ENCODE measurements at regions not wholly inside any gene's neighbourhood (a gene's known extent, or its start where the extent isn't known, plus 50 kb on each side); places are given as distances from the start of the nearest gene placed in this dataset.

DNA sequence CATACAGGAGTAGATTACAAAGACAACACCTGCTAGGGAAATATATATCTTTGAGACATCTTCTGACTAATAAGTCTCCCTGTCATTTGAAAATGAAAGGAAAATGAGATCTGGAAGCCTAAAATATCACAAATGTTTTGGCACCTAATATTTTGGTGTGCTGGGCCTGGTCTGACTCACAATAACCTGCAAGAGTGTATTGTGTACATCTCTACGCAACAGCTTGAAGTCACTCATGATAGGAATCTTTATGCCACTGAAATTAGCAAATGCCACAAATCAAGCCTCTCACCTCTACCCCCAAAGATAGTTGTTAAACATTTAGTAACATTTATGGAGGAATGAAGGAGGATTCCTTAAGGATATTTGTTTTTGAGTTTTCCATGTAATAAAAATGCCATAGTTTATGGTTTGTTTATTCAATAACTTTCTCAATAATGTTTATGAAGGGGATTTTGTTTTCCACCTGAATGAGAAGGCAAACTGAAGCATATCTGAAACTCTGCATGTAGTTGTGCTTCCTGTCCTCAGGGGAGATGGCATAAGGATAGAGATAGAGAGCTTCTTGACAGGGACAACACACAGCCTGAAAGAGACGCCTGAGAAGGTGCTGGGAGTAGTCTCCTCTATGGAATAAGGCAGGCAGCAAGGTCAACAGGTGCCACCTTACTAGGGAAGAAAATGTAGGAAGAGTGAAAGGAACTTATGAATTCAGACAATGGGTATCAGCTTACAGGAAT, 197.4 kb downstream of the AHR start:
- H3K9ac ChIP-seq (ENCODE audit: low read length): no peak overlapping the region
- POLR2A ChIA-PET: no interaction called here
- H3K4me3 ChIP-seq (replicated peaks in 1 of 2; ENCODE audit: low read depth in 1 of 2, low read length in 2 of 2): no peak overlapping the region
- no peaks in the 10 kb centered on the region for H3K27me3 ChIP-seq (ENCODE audit: insufficient read depth, low read length)
- H3K4me1 ChIP-seq (ENCODE audit: control insufficient read depth in 1 of 2, insufficient read depth in 2 of 2, low read length in 2 of 2): no peaks in the 10 kb centered on the region
- intact Hi-C loops (cut with micrococcal nuclease): no loop called here
- no peaks in the 10 kb centered on the region for H3K36me3 ChIP-seq (ENCODE audit: control insufficient read depth in 1 of 2, insufficient read depth in 2 of 2, low read length in 2 of 2)
- CTCF ChIA-PET: no interaction called here
- H4K20me1 ChIP-seq (ENCODE audit: insufficient read depth): no peaks in the 10 kb centered on the region
- H2AFZ ChIP-seq (ENCODE audit: low read depth, low read length, poor library complexity, severe bottlenecking): no peak overlapping the region
- RAD21 ChIA-PET (ENCODE audit: low non-redundant PET in 1 of 2, low total read pairs in 2 of 2, uncharacterized antibody in 2 of 2, unreplicated experiment in 2 of 2): no interaction called here
- ATAC-seq: no peak
- TF ChIP-seq FOSL1 (IDR thresholded peaks at IDR 0.05; ENCODE audit: low read depth) (no peak), CBX3 (IDR thresholded peaks at IDR 0.05; ENCODE audit: low read depth) (no peak), TCF7L2 (IDR thresholded peaks at IDR 0.05; ENCODE audit: borderline replicate concordance, extremely low read depth, insufficient read depth, insufficient read length) (no peak), ZBTB33 (IDR thresholded peaks at IDR 0.05; ENCODE audit: extremely low read depth, insufficient replicate concordance, low read length) (no peak), ELF1 (IDR thresholded peaks at IDR 0.05; ENCODE audit: borderline replicate concordance, low read depth) (no peak), RAD21 (IDR thresholded peaks at IDR 0.05; ENCODE audit: low read depth) (no peak)
- H3K9me2 ChIP-seq (ENCODE audit: insufficient read depth): no peaks in the 10 kb centered on the region
- DNase-seq (ENCODE audit: low read depth, low spot score): no peak
- no peaks in the 10 kb centered on the region for H3K9me3 ChIP-seq (ENCODE audit: control insufficient read depth in 1 of 2, insufficient read depth in 1 of 2, low read depth in 1 of 2, low read length in 2 of 2)
- H3K79me2 ChIP-seq (ENCODE audit: insufficient read depth, low read length): no peaks in the 10 kb centered on the region
- no TSS peak for BruUV-seq (replicated peaks)
- H3K4me2 ChIP-seq (ENCODE audit: low read length): no peak overlapping the region
- H3K27ac ChIP-seq (ENCODE audit: low read depth, low read length): no peak overlapping the region

- TF ChIP-seq CEBPB (IDR thresholded peaks at IDR 0.05; ENCODE audit: low read depth) (no peak), SRF (IDR thresholded peaks at IDR 0.05; ENCODE audit: low read depth) (no peak), POLR2A (IDR thresholded peaks at IDR 0.05; ENCODE audit: borderline replicate concordance, extremely low read depth, insufficient read depth, insufficient read length) (no peak), FOSL1 (IDR thresholded peaks at IDR 0.05; ENCODE audit: low read depth) (no peak), ATF3 (IDR thresholded peaks at IDR 0.05) (no peak), TCF7L2 (IDR thresholded peaks at IDR 0.05; ENCODE audit: borderline replicate concordance, extremely low read depth, insufficient read depth, insufficient read length) (no peak), CBX3 (IDR thresholded peaks at IDR 0.05; ENCODE audit: low read depth) (no peak), EZH2phosphoT487 (IDR thresholded peaks at IDR 0.05; ENCODE audit: borderline replicate concordance) (no peak), POLR2AphosphoS5 (IDR thresholded peaks at IDR 0.05; ENCODE audit: low read depth, low read length) (no peak)
- Histone ChIP-seq H3K79me2 (ENCODE audit: insufficient read depth, low read length) (no peaks in the 10 kb centered on the region), H3K36me3 (ENCODE audit: control insufficient read depth in 1 of 2, insufficient read depth in 2 of 2, low read length in 2 of 2) (no peaks in the 10 kb centered on the region), H4K20me1 (ENCODE audit: insufficient read depth) (no peaks in the 10 kb centered on the region), H3K9ac (ENCODE audit: low read length) (no peak overlapping the region), H3K27ac (ENCODE audit: low read depth, low read length) (no peak overlapping the region), H3K9me3 (ENCODE audit: control insufficient read depth in 1 of 2, insufficient read depth in 1 of 2, low read depth in 1 of 2, low read length in 2 of 2) (no peaks in the 10 kb centered on the region), H3K4me1 (ENCODE audit: control insufficient read depth in 1 of 2, insufficient read depth in 2 of 2, low read length in 2 of 2) (no peaks in the 10 kb centered on the region), H3K4me2 (ENCODE audit: low read length) (no peak overlapping the region), H2AFZ (ENCODE audit: low read depth, low read length, poor library complexity, severe bottlenecking) (no peak overlapping the region), H3K4me3 (replicated peaks in 1 of 2; ENCODE audit: low read depth in 1 of 2, low read length in 2 of 2) (no peak overlapping the region), H3K9me2 (ENCODE audit: insufficient read depth) (no peaks in the 10 kb centered on the region), H3K27me3 (ENCODE audit: insufficient read depth, low read length) (no peaks in the 10 kb centered on the region)
- DNase-seq (ENCODE audit: low read depth, low spot score) (no peak), ATAC-seq (no peak)
- BruUV-seq (replicated peaks): no TSS peak
- intact Hi-C loops (cut with micrococcal nuclease): no loop called here
- POLR2A ChIA-PET: no interaction called here
- CTCF ChIA-PET: no interaction called here
- RAD21 ChIA-PET (ENCODE audit: low non-redundant PET in 1 of 2, low total read pairs in 2 of 2, uncharacterized antibody in 2 of 2, unreplicated experiment in 2 of 2): no interaction called here
These were observed 198.7 kb downstream of the AHR start for GRCh38 chr7:17497136-17497535.
